ENCODE measurements at regions not wholly inside any gene's neighbourhood (a gene's known extent, or its start where the extent isn't known, plus 50 kb on each side); places are given as distances from the start of the nearest gene placed in this dataset.

DNA sequence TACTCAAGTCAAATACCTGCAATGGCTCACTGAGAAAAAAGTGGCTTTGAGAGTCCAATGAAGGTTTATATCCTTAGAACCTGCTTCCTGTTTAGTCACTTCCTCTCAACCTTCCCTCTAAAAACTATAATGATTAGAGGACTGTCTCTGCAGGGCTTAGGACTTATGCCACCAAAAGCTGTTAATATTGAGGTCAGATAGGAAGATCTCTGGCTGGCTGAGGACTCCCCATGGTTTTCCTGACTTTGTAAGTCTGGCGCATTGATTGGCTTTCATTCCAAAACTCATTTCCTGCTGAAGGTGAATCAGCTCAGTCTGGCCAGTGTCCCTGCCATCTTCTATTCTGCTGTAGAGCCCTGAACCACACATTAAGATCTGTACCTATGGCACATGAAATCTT lies 140.9 kb upstream of the ANK2 start (continued):
- TF ChIP-seq CBX5 (IDR thresholded peaks at IDR 0.05; ENCODE audit: borderline replicate concordance, low read depth), result no peak
- TF ChIP-seq, protein P1, sequence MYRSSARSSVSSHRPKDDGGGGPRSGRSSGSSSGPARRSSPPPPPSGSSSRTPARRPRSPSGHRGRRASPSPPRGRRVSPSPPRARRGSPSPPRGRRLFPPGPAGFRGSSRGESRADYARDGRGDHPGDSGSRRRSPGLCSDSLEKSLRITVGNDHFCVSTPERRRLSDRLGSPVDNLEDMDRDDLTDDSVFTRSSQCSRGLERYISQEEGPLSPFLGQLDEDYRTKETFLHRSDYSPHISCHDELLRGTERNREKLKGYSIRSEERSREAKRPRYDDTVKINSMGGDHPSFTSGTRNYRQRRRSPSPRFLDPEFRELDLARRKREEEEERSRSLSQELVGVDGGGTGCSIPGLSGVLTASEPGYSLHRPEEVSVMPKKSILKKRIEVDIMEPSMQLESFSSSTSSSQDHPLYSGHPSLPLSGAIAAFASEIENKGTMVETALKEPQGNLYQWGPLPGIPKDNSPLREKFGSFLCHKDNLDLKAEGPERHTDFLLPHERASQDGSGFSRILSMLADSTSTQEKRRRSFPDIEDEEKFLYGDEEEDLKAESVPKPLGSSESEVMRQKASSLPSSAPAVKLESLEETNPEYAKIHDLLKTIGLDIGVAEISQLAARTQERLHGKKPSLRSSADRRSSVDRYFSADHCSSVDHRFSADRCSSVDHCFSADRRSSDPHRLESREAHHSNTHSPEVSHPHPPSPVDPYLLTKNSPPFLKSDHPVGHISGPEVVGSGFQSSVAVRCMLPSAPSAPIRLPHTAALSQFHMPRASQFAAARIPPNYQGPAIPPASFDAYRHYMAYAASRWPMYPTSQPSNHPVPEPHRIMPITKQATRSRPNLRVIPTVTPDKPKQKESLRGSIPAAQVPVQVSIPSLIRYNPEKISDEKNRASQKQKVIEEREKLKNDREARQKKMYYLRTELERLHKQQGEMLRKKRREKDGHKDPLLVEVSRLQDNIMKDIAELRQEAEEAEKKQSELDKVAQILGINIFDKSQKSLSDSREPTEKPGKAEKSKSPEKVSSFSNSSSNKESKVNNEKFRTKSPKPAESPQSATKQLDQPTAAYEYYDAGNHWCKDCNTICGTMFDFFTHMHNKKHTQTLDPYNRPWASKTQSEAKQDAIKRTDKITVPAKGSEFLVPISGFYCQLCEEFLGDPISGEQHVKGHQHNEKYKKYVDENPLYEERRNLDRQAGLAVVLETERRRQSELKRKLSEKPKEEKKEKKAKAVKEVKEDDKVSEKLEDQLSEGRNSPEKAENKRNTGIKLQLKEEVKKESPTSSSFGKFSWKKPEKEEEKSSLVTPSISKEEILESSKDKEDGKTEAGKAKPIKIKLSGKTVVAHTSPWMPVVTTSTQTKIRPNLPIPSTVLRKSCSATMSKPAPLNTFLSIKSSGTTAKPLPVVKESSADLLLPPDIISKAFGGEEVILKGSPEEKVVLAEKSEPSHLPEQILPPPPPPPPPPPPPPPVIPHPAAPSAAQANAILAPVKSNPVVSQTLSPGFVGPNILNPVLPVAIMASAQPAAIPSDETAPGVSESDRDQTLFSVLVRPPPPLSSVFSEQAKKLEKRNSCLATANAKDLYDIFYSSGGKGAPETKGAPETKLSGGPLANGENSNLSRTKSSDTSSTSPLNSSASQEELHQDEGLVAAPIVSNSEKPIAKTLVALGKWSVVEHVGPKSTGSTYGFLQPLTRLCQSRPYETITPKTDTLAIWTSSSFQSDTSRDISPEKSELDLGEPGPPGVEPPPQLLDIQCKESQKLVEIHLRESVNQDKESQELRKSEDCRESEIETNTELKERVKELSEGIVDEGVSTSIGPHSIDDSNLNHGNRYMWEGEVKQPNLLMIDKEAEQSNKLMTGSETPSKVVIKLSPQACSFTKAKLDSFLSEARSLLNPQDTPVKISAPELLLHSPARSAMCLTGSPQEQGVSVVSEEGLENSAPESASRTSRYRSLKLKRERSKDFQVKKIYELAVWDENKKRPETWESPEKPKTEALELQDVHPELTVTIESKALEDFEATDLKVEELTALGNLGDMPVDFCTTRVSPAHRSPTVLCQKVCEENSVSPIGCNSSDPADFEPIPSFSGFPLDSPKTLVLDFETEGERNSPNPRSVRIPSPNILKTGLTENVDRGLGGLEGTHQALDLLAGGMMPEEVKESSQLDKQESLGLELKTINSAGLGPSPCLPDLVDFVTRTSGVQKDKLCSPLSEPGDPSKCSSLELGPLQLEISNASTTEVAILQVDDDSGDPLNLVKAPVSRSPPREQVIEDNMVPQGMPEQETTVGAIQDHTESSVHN (IDR thresholded peaks at IDR 0.05; ENCODE audit: borderline replicate concordance in 1 of 2, low read depth in 1 of 2), result no peak
- TF ChIP-seq FOXJ2 (tag; IDR thresholded peaks at IDR 0.05), result no peak
